HEK293T (cell line): ENCODE measurements at regions not wholly inside any gene's neighbourhood (a gene's known extent, or its start where the extent isn't known, plus 50 kb on each side); places are given as distances from the start of the nearest gene placed in this dataset.

ENCODE experiments used
- BHLHE40 ChIP-seq: fragments of 450-650 bp; IDR thresholded peaks from 2 replicates; pipeline ENCODE4 v1.6.1; 2016; ENCODE audit warnings: mild to moderate bottlenecking, moderate library complexity, borderline replicate concordance
- CTBP1 ChIP-seq: fragments of 450-650 bp; IDR thresholded peaks from 2 replicates; pipeline ENCODE4 v1.6.1; 2016; ENCODE audit warnings: borderline replicate concordance
- FOXA1 ChIP-seq: fragments of 450-650 bp; IDR thresholded peaks from 2 replicates; pipeline ENCODE4 v1.6.1; 2016; ENCODE audit warnings: mild to moderate bottlenecking
- FOXM1 ChIP-seq: fragments of 450-650 bp; IDR thresholded peaks from 2 replicates; pipeline ENCODE4 v1.6.1; 2017; ENCODE audit warnings: mild to moderate bottlenecking, borderline replicate concordance
- NFRKB ChIP-seq: fragments of 450-650 bp; IDR thresholded peaks from 2 replicates; pipeline ENCODE4 v1.6.1; 2016; ENCODE audit warnings: mild to moderate bottlenecking, moderate library complexity
- SP1 ChIP-seq: fragments of 450-650 bp; IDR thresholded peaks from 2 replicates; pipeline ENCODE4 v1.6.1; 2017
- SUZ12 ChIP-seq: fragments of 450-650 bp; IDR thresholded peaks from 2 replicates; pipeline ENCODE4 v1.6.1; 2016; ENCODE audit warnings: mild to moderate bottlenecking
- TARDBP ChIP-seq: fragments of 450-650 bp; IDR thresholded peaks from 2 replicates; pipeline ENCODE4 v1.6.1; 2016

- TF ChIP-seq FOXM1: no peak
- TF ChIP-seq NFRKB: no peak
- no peak for TF ChIP-seq FOXA1
- TF ChIP-seq SUZ12: no peak
- no peak for TF ChIP-seq SP1
- TF ChIP-seq CTBP1: no peak
- TF ChIP-seq BHLHE40: no peak
- TF ChIP-seq TARDBP: no peak
Observed at GRCh38 chr11:94715225-94715624, 52.9 kb upstream of the AMOTL1 start.
